GM12873 (cell line): ENCODE measurements at regions not wholly inside any gene's neighbourhood (a gene's known extent, or its start where the extent isn't known, plus 50 kb on each side); places are given as distances from the start of the nearest gene placed in this dataset.

Source experiments
- TF ChIP-seq, protein P1 (sequence below): IDR thresholded peaks from 2 replicates; pipeline ENCODE4 v1.5.1; 2012; ENCODE audit warnings: low read depth, mild to moderate bottlenecking, moderate library complexity, low read length, control low read depth; ENCODE audit not compliant: insufficient read depth; ENCODE audit errors: missing control alignments

DNA sequence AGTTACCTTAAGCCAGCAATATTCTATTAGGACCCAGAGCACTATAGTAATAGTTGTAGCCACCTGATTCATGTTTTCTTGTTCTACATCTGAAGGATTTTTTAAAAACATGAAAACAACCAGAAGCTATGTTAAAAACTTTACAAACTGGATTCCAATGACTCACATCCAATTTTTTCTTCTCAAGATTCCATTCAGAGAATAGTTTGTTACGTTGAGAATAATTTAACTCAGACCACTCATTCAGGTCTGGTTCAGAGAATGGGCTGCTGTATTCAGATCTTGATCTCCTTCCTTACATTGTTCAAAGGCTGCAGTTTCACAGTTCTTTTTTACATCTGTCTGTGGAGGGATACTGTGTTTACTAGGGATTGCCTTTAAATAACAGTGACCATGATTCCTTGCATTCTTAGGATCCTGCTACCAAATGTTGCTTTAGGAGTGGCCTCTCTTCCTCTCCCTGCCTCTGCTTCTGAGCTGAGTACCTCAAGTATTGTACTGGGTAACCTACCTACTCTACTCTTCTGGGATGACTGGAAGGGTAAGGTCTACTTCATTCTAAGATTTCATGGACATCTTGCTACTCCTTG lies 448.0 kb upstream of the FBXO33 start:
- TF ChIP-seq, protein P1, sequence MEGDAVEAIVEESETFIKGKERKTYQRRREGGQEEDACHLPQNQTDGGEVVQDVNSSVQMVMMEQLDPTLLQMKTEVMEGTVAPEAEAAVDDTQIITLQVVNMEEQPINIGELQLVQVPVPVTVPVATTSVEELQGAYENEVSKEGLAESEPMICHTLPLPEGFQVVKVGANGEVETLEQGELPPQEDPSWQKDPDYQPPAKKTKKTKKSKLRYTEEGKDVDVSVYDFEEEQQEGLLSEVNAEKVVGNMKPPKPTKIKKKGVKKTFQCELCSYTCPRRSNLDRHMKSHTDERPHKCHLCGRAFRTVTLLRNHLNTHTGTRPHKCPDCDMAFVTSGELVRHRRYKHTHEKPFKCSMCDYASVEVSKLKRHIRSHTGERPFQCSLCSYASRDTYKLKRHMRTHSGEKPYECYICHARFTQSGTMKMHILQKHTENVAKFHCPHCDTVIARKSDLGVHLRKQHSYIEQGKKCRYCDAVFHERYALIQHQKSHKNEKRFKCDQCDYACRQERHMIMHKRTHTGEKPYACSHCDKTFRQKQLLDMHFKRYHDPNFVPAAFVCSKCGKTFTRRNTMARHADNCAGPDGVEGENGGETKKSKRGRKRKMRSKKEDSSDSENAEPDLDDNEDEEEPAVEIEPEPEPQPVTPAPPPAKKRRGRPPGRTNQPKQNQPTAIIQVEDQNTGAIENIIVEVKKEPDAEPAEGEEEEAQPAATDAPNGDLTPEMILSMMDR, result no peak

DNA sequence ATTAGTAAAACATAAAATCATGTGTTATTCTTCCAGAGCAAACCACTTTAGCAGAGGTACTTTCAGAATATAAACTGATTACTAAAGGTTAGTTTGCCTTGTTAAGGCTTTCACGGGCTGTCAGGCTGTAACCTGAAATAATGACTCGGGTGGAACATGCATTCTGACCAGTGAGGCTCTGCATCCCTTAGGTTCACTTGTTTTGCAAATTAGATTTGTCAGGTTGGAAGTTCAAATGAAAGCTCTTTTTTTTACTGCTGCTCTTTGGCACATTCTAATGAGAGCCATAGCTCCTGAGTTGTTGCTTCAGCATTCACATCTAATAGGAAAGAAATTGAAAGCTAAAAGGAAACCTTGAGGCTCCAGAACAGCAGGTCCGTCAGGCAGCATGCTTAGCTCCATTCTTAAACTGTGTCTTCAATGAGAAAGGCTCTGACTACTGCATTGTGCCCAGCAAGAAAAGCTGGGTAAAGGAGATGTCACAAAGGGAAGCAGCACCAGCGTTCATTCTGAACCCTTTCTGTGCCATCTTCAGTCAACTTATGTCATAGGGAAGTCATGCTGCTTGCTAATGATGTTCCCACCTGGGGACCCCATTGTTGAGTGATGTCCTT lies 445.5 kb upstream of the FBXO33 start:
- TF ChIP-seq, protein P1, result no peak

DNA sequence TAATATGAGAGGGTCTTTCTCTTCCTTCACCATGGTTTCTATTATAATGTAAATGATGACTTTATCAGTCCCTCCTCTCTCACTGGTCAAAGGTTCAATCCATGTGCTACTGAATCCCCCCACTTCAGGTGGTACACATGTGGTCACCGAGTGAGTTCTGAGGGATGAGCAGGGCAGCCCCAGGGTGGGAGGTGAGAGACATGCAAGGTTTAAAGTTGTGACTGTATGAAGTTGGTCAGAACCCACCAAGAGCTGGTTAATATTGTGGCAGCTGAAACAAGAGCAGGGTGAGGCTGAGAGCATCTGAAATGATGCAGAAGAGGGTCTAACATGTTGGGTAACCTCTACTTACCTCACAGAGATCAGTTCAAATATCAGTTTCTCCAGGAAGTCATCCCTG lies 444.7 kb upstream of the FBXO33 start:
- TF ChIP-seq, protein P1, result no peak

DNA sequence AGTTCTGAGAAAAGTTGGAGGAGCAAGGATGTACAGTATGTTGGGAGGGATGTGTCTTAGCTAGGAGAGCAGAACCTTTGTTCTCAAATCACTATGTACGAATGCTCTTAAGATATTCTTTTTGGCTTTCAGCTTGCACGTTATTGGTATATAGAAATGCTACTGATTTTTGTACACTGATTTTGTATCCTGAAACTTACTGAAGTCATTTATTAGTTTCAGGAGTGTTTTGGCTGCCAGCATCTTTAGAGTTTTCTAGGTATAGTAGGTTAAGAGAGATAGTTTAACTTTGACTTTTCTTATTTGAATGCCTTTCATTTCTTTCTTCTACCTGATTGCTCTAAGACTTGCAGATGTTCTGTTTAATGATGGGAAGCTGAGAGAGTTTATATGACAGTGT lies 442.8 kb upstream of the FBXO33 start:
- TF ChIP-seq, protein P1, result no peak

DNA sequence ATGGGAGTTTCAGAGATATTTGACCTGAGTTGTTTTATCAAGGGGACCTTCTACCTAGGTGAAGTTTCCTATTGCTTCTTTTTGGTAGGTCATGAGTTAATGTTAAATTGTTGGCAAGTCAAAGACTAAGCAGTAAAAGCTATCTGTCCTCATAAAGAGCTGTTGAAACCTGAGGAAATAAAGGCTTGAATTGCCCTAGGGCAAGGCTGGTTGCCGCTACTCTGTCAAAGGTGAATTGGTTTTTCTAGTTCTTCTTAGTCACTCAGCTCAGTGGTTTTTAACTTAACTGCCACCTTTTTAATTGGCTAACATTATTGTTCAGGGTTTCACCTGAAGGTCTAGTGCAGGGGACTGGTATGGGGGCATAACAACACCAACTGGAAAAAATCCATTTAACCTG lies 441.6 kb upstream of the FBXO33 start:
- TF ChIP-seq, protein P1, result no peak

DNA sequence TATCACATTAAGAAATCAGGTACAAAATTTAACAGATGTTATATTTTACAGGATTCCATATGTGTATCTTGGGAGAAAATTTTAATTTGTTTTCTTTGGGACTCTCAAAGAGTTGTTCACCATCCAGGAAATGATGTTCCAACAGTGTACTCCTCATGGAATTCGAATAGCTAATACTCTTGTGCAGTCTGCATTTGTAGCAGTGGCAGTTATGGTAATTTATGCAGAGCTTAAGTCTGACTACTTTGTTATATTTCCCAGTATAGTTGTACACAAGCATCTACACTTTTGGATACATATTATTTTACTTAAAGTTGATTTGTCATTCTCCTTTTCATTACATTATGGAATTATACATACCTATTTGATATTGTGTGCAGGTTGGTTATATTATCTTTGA lies 436.7 kb upstream of the FBXO33 start:
- TF ChIP-seq, protein P1, result no peak

DNA sequence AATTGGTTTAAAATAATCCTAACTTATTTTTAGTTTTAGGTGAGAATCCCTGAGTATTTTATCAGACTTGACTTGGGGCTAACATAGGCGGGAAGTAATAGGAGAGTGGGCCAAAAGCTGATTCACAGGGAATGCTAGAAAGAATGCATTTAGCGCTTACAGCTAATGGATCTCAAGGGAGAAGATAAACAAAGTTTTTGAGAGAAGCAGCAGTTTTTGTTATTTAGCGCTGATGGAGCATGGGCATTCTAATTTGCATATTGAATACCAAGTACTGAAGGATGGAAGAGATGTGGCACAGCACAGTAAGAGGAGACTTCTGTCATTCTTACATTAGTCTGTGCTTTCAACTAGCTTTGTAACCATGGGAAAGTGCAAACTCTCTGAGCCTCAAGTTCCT lies 436.0 kb upstream of the FBXO33 start:
- TF ChIP-seq, protein P1, result no peak
